Glutamatergic neuron (in vitro differentiated cells): ENCODE measurements at regions not wholly inside any gene's neighbourhood (a gene's known extent, or its start where the extent isn't known, plus 50 kb on each side); places are given as distances from the start of the nearest gene placed in this dataset.

ENCODE experiments used
- DNase-seq: peaks from one replicate; pipeline ENCODE4 v3.0.0; 2022
- H3K27ac Mint-ChIP-seq: one replicate; pipeline ENCODE4 v1.8.0; 2020; ENCODE audit warnings: mild to moderate bottlenecking, mixed read lengths, inconsistent platforms; ENCODE audit not compliant: unreplicated experiment
- H3K27me3 Mint-ChIP-seq: one replicate; pipeline ENCODE4 v1.8.0; 2020; ENCODE audit warnings: mild to moderate bottlenecking, moderate library complexity, mixed read lengths, inconsistent platforms; ENCODE audit not compliant: unreplicated experiment
- H3K36me3 Mint-ChIP-seq: one replicate; pipeline ENCODE4 v1.8.0; 2020; ENCODE audit warnings: mild to moderate bottlenecking, mixed read lengths, inconsistent platforms; ENCODE audit not compliant: unreplicated experiment
- H3K4me1 Mint-ChIP-seq: one replicate; pipeline ENCODE4 v1.8.0; 2020; ENCODE audit warnings: mild to moderate bottlenecking, low read depth, mixed read lengths, inconsistent platforms; ENCODE audit not compliant: unreplicated experiment
- H3K4me3 Mint-ChIP-seq: one replicate; pipeline ENCODE4 v1.8.0; 2020; ENCODE audit warnings: mild to moderate bottlenecking, mixed read lengths, inconsistent platforms; ENCODE audit not compliant: unreplicated experiment
- H3K9me3 Mint-ChIP-seq: one replicate; pipeline ENCODE4 v1.8.0; 2020; ENCODE audit warnings: mild to moderate bottlenecking, moderate library complexity, mixed read lengths, inconsistent platforms; ENCODE audit not compliant: unreplicated experiment
- TF ChIP-seq, protein P1 (sequence below): fragments of 200-600 bp; sonication (generic); IDR thresholded peaks from one replicate; pipeline ENCODE4 v1.5.0; 2021; ENCODE audit not compliant: partially characterized antibody, unreplicated experiment

DNA sequence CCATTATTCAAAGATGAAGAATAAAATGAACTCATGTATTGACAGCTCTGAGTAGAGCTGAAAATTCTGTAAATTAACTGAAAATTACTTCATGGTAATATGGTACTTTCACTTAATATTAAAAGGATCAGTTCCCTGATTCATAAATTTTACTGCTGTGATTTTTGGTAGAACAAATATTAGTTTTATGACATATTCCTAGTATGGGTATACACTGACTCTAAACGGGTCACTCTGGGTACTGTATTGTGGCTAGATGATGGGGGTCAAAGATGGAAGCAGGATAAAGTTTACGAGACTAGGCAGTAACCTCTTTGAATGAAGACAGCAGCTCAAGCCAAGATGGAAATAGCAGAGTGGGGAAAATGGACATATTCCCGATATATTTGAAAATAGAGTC, 135.5 kb downstream of the NUAK1 start:
- TF ChIP-seq, protein P1, sequence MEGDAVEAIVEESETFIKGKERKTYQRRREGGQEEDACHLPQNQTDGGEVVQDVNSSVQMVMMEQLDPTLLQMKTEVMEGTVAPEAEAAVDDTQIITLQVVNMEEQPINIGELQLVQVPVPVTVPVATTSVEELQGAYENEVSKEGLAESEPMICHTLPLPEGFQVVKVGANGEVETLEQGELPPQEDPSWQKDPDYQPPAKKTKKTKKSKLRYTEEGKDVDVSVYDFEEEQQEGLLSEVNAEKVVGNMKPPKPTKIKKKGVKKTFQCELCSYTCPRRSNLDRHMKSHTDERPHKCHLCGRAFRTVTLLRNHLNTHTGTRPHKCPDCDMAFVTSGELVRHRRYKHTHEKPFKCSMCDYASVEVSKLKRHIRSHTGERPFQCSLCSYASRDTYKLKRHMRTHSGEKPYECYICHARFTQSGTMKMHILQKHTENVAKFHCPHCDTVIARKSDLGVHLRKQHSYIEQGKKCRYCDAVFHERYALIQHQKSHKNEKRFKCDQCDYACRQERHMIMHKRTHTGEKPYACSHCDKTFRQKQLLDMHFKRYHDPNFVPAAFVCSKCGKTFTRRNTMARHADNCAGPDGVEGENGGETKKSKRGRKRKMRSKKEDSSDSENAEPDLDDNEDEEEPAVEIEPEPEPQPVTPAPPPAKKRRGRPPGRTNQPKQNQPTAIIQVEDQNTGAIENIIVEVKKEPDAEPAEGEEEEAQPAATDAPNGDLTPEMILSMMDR = no peak
- Mint-ChIP-seq H3K27ac (no peak overlapping the region), H3K36me3 (peaks cover 6% of the 10 kb centered on the region), H3K4me3 (no peak overlapping the region), H3K4me1 (peaks cover 2% of the 10 kb centered on the region), H3K27me3 (peaks cover 4% of the 10 kb centered on the region), H3K9me3 (peaks cover 4% of the 10 kb centered on the region)
- no peak for DNase-seq

DNA sequence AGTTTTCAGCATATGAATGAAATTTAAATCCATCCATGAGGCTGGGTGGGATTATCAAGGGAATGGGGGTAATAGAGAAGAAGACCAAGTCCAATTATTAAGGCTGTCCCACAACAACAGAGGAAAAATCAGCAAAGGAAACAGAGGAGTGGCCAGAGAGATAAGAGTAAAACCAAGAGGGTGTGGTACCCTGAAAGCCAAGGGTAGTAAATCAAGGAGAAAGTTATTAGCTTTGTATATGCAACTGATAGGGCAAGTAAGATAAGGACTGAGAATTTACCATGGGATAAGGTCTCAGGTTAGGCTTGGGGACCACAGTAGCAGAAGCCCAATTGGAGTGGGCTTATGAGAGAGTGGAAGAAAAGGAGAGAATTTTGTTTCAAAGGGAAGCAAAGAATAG, 134.5 kb downstream of the NUAK1 start:
- peaks cover 4% of the 10 kb centered on the region for H3K9me3 Mint-ChIP-seq
- peaks cover 6% of the 10 kb centered on the region for H3K36me3 Mint-ChIP-seq
- TF ChIP-seq, protein P1 = no peak
- no peak for DNase-seq
- peaks cover 4% of the 10 kb centered on the region for H3K27me3 Mint-ChIP-seq
- H3K4me3 Mint-ChIP-seq = no peak overlapping the region
- H3K4me1 Mint-ChIP-seq = peaks cover 2% of the 10 kb centered on the region
- no peak overlapping the region for H3K27ac Mint-ChIP-seq

DNA sequence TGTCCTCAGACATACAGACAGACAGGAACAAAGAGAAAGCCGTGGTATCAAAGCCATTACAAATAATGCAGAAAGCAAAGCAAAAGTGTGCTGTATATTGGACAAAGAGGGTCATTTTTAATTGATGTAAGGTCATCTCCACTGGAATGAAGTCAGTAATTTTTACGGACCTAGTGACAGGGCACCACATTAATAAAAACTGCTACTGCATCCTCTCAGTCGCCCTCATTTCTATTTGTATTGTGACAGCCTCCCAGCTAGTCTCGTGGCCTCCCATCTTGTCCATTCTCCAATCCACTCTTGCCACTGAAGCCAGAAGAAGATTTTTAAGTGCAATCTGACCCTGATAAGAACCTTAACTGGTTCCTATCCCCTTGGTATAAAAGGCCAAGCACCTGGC, 132.4 kb downstream of the NUAK1 start:
- Mint-ChIP-seq H3K4me3 (no peak overlapping the region), H3K27me3 (peaks cover 4% of the 10 kb centered on the region), H3K36me3 (peaks cover 6% of the 10 kb centered on the region), H3K9me3 (peaks cover 4% of the 10 kb centered on the region), H3K27ac (no peak overlapping the region), H3K4me1 (peaks cover 2% of the 10 kb centered on the region)
- TF ChIP-seq, protein P1 = no peak
- DNase-seq = no peak

DNA sequence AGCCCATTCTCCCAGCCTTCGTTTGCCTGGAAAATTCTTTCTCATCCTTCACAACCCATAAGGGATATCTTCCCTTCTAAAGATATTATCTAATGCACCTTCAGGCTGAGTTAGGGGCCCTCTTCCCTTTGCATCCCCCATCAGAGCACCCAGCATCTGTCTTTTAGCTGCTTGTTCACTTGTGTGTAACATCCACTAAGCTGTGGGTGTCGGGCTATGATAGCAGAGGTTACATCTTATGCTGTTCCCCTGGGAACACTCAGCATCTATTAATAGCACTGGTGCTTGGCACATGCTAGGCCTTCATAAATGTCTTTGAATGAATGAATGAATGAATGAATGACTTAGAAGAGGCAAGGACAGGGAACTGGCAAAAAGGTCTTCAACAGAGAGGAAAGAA, 131.8 kb downstream of the NUAK1 start:
- no peak for DNase-seq
- Mint-ChIP-seq H3K27me3 (peaks cover 4% of the 10 kb centered on the region), H3K4me1 (peaks cover 2% of the 10 kb centered on the region), H3K4me3 (no peak overlapping the region), H3K36me3 (peaks cover 6% of the 10 kb centered on the region), H3K27ac (no peak overlapping the region), H3K9me3 (peaks cover 4% of the 10 kb centered on the region)
- TF ChIP-seq, protein P1 = no peak

DNA sequence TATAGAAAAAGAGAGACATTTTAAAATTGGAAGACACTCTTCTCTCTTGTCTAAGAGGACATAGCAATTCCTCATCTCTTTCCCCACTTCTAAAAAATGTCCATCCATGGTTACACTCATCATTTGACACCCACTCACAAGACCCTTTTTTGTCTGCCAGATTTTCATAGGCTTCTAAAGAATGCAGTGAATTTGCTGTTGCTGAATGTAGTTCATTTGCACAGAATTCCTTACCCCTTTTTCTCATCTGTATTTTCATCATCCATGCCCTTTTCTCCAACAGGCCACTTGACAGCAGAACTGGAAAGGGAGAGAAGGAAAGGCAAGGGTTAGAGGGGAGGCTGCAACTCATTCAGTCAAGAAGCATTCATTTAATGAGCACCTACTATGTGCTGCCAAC, 128.0 kb downstream of the NUAK1 start:
- TF ChIP-seq, protein P1 = no peak
- peaks cover under 1% of the 10 kb centered on the region for H3K36me3 Mint-ChIP-seq
- no peak overlapping the region for H3K27ac Mint-ChIP-seq
- peaks cover 4% of the 10 kb centered on the region for H3K27me3 Mint-ChIP-seq
- H3K4me3 Mint-ChIP-seq = no peak overlapping the region
- H3K9me3 Mint-ChIP-seq = peaks cover 1% of the 10 kb centered on the region
- H3K4me1 Mint-ChIP-seq = peaks cover 2% of the 10 kb centered on the region
- DNase-seq = no peak
